SK-N-SH (cell line): ENCODE measurements at regions not wholly inside any gene's neighbourhood (a gene's known extent, or its start where the extent isn't known, plus 50 kb on each side); places are given as distances from the start of the nearest gene placed in this dataset.

Experiments used
- CTCF ChIA-PET: fragments of 300-600, 350-600 bp; formaldehyde crosslinking; extraction: SDS; loops from one replicate; lab custom pipeline; 2021; lab: Yijun Ruan, JAX
- POLR2A ChIA-PET: fragments of 350-600 bp; sonication (Branson Sonifier 250); formaldehyde crosslinking; extraction: SDS; loops from one replicate; lab custom pipeline; 2020; ENCODE audit warnings: antibody characterized with exemption, inconsistent platforms; lab: Yijun Ruan, JAX
- DNase-seq: peaks from one replicate; pipeline ENCODE4 v3.0.0; 2012
- H2AFZ ChIP-seq: fragments of 200-600 bp; sonication (generic); 2 replicates; pipeline ENCODE4 v1.8.1; 2016; ENCODE audit warnings: antibody characterized with exemption, mild to moderate bottlenecking, low read depth
- H3F3A ChIP-seq: fragments of 200-600 bp; sonication (generic); replicated peaks from 2 replicates; pipeline ENCODE3; 2016; ENCODE audit warnings: antibody characterized with exemption, mild to moderate bottlenecking; ENCODE audit not compliant: insufficient read depth
- H3K27ac ChIP-seq, 2 experiments: fragments of 200-500 bp in 1 of 2; fragments of 200-600 bp in 1 of 2; sonication (Bioruptor generic) in 1 of 2; sonication (generic), shearing (Covaris generic) in 1 of 2; 2 replicates each; pipeline versions ENCODE4 v1.5.1 to v1.6.1; 2014 to 2016; ENCODE audit warnings: low read depth in 2 of 2, inconsistent platforms in 1 of 2, low read length in 1 of 2, mild to moderate bottlenecking in 1 of 2, mixed read lengths in 1 of 2
- H3K27me3 ChIP-seq: fragments of 200-600 bp; sonication (generic), shearing (Covaris generic); 2 replicates; pipeline ENCODE4 v1.6.1; 2016; ENCODE audit warnings: mixed run types; ENCODE audit not compliant: insufficient read depth
- H3K36me3 ChIP-seq, 2 experiments: fragments of 200-500 bp in 1 of 2; fragments of 200-600 bp in 1 of 2; sonication (Bioruptor generic) in 1 of 2; sonication (generic) in 1 of 2; replicated peaks in 1 of 2; 2 replicates each; pipeline versions ENCODE3 to v1.5.1; 2014 to 2016; ENCODE audit warnings: low read length in 1 of 2, mild to moderate bottlenecking in 1 of 2; ENCODE audit not compliant: insufficient read depth in 2 of 2, control insufficient read depth in 1 of 2
- H3K4me1 ChIP-seq, 2 experiments: fragments of 200-500 bp in 1 of 2; fragments of 200-600 bp in 1 of 2; sonication (Bioruptor generic) in 1 of 2; sonication (generic), shearing (Covaris generic) in 1 of 2; 2 replicates each; pipeline versions ENCODE4 v1.5.1 to v1.6.1; 2014 to 2016; ENCODE audit warnings: low read depth in 1 of 2, low read length in 1 of 2, mixed run types in 1 of 2; ENCODE audit not compliant: insufficient read depth in 2 of 2, control insufficient read depth in 1 of 2
- H3K4me2 ChIP-seq: fragments of 200-600 bp; sonication (generic), shearing (Covaris generic); 2 replicates; pipeline ENCODE4 v1.6.1; 2017; ENCODE audit warnings: mixed run types
- H3K4me3 ChIP-seq, 2 experiments: fragments of 200-500 bp in 1 of 2; fragments of 200-600 bp in 1 of 2; sonication (Bioruptor generic) in 1 of 2; sonication (generic), shearing (Covaris generic) in 1 of 2; 2 replicates each; pipeline versions ENCODE4 v1.5.1 to v1.8.1; 2014 to 2016; ENCODE audit warnings: low read depth in 2 of 2, inconsistent platforms in 1 of 2, low read length in 1 of 2, mild to moderate bottlenecking in 1 of 2, mixed read lengths in 1 of 2, moderate library complexity in 1 of 2
- H3K79me2 ChIP-seq: fragments of 200-600 bp; sonication (generic); 2 replicates; pipeline ENCODE4 v1.8.1; 2017; ENCODE audit warnings: mild to moderate bottlenecking; ENCODE audit not compliant: insufficient read depth
- H3K9ac ChIP-seq: fragments of 200-600 bp; sonication (generic); 2 replicates; pipeline ENCODE4 v1.6.1; 2017; ENCODE audit warnings: mixed run types
- H3K9me2 ChIP-seq: fragments of 200-600 bp; sonication (generic); 2 replicates; pipeline ENCODE4 v1.6.1; 2017; ENCODE audit warnings: mixed run types
- H3K9me3 ChIP-seq: fragments of 200-600 bp; sonication (generic); 2 replicates; pipeline ENCODE4 v1.6.1; 2017; ENCODE audit warnings: mixed run types, mild to moderate bottlenecking, moderate library complexity
- H4K20me1 ChIP-seq: fragments of 200-600 bp; sonication (generic); 2 replicates; pipeline ENCODE4 v1.6.1; 2017; ENCODE audit warnings: mild to moderate bottlenecking, mixed run types; ENCODE audit not compliant: insufficient read depth
- ELF1 ChIP-seq: IDR thresholded peaks from 2 replicates; pipeline ENCODE4 v1.4.0; 2012
- EP300 ChIP-seq, 2 experiments: IDR thresholded peaks; 2 replicates each; pipeline versions ENCODE4 v1.4.0 to v1.6.1; 2012; ENCODE audit warnings: borderline replicate concordance in 1 of 2, low read depth in 1 of 2, low read length in 1 of 2
- EZH2phosphoT487 ChIP-seq: fragments of 200-600 bp; sonication (generic); IDR thresholded peaks from 2 replicates; pipeline ENCODE4 v1.6.1; 2017; ENCODE audit warnings: low read depth, mixed run types, mild to moderate bottlenecking, antibody characterized with exemption, moderate library complexity, borderline replicate concordance
- FOSL2 ChIP-seq: IDR thresholded peaks from 2 replicates; pipeline ENCODE4 v1.4.0; 2012; ENCODE audit warnings: low read depth, mild to moderate bottlenecking, moderate library complexity, borderline replicate concordance
- FOXJ3 ChIP-seq: sonication (generic); formaldehyde crosslinking; IDR thresholded peaks from 2 replicates; pipeline ENCODE4 v1.5.1; 2020; ENCODE audit warnings: mild to moderate bottlenecking, missing genetic modification reagents
- GABPA ChIP-seq: IDR thresholded peaks from 2 replicates; pipeline ENCODE4 v1.4.0; 2012; ENCODE audit warnings: low read depth, mild to moderate bottlenecking
- GATA2 ChIP-seq: sonication (generic); formaldehyde crosslinking; IDR thresholded peaks from 2 replicates; pipeline ENCODE4 v1.5.0; 2020; ENCODE audit warnings: mild to moderate bottlenecking, missing genetic modification reagents
- JUND ChIP-seq: IDR thresholded peaks from 2 replicates; pipeline ENCODE4 v1.4.0; 2012
- MEF2A ChIP-seq: IDR thresholded peaks from 2 replicates; pipeline ENCODE4 v1.4.0; 2012; ENCODE audit warnings: low read depth, borderline replicate concordance
- NFIC ChIP-seq: IDR thresholded peaks from 2 replicates; pipeline ENCODE4 v1.4.0; 2012; ENCODE audit warnings: borderline replicate concordance
- NRF1 ChIP-seq: IDR thresholded peaks from 2 replicates; pipeline ENCODE4 v1.6.1; 2012; ENCODE audit warnings: low read depth, mild to moderate bottlenecking, low read length
- RAD21 ChIP-seq: IDR thresholded peaks from 2 replicates; pipeline ENCODE4 v1.6.1; 2012; ENCODE audit warnings: mild to moderate bottlenecking, low read length
- RCOR1 ChIP-seq: fragments of 150-350 bp; IDR thresholded peaks from 2 replicates; pipeline ENCODE4 v1.6.1; 2017; ENCODE audit warnings: antibody characterized with exemption, low read length
- RFX5 ChIP-seq: IDR thresholded peaks from 2 replicates; pipeline ENCODE4 v1.6.1; 2012; ENCODE audit warnings: mild to moderate bottlenecking, improper control_type of control experiment, low read length
- TAF1 ChIP-seq: IDR thresholded peaks from 2 replicates; pipeline ENCODE4 v1.6.1; 2012; ENCODE audit warnings: low read depth, mild to moderate bottlenecking, low read length, moderate library complexity, borderline replicate concordance
- TCF12 ChIP-seq: IDR thresholded peaks from 2 replicates; pipeline ENCODE4 v1.4.0; 2012
- YY1 ChIP-seq: IDR thresholded peaks from 2 replicates; pipeline ENCODE4 v1.4.0; 2012; ENCODE audit warnings: low read depth, mild to moderate bottlenecking
- WGBS: methylation state at CpG from one replicate; pipeline ENCODE4 v1.1.6; 2017; ENCODE audit warnings: low lambda C conversion rate; 5-methylcytosine and 5-hydroxymethylcytosine counted together
- TF ChIP-seq, protein P1 (sequence below): IDR thresholded peaks from 2 replicates; pipeline ENCODE4 v1.4.0; 2012; ENCODE audit warnings: low read depth
- TF ChIP-seq, protein P2 (sequence below): IDR thresholded peaks from 2 replicates; pipeline ENCODE4 v1.6.1; 2012; ENCODE audit warnings: mild to moderate bottlenecking, low read depth, low read length, moderate library complexity
- TF ChIP-seq, protein P3 (sequence below): IDR thresholded peaks from 2 replicates; pipeline ENCODE4 v1.4.0; 2012; ENCODE audit warnings: low read depth, borderline replicate concordance
- TF ChIP-seq, protein P4 (sequence below): IDR thresholded peaks from 2 replicates; pipeline ENCODE4 v1.4.0; 2012; ENCODE audit warnings: low read depth, borderline replicate concordance

DNA sequence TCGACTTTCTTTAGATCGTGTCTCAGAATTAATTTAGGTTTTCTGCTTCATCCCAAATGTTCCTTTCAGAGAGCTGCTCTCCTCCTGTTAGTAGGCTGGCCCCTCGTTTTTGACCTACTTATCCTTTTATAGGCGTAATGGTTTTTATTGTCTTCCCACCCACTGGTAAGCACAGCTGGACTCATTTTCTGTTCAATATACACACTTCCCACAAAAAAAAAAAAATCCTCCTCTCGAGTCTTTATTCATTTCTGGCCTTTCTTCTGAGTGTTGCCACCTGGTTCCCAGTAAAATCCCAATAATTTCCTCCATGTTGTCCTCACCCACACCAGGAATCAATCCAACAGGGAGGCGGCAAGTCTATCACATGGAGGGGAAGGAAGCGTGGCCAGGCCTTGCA lies 970.2 kb upstream of the CELF2 start:
- H3K27me3 ChIP-seq: no peaks in the 10 kb centered on the region
- H3K79me2 ChIP-seq: no peaks in the 10 kb centered on the region
- H2AFZ ChIP-seq: no peak overlapping the region
- no peak overlapping the region for H3K9ac ChIP-seq
- no peaks in the 10 kb centered on the region for H3K36me3 ChIP-seq
- TF ChIP-seq, protein P1, sequence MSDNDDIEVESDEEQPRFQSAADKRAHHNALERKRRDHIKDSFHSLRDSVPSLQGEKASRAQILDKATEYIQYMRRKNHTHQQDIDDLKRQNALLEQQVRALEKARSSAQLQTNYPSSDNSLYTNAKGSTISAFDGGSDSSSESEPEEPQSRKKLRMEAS: no peak
- TF ChIP-seq NFIC (no peak), JUND (no peak), RCOR1 (no peak), MEF2A (no peak), YY1 (no peak), NRF1 (no peak)
- TF ChIP-seq, protein P2, sequence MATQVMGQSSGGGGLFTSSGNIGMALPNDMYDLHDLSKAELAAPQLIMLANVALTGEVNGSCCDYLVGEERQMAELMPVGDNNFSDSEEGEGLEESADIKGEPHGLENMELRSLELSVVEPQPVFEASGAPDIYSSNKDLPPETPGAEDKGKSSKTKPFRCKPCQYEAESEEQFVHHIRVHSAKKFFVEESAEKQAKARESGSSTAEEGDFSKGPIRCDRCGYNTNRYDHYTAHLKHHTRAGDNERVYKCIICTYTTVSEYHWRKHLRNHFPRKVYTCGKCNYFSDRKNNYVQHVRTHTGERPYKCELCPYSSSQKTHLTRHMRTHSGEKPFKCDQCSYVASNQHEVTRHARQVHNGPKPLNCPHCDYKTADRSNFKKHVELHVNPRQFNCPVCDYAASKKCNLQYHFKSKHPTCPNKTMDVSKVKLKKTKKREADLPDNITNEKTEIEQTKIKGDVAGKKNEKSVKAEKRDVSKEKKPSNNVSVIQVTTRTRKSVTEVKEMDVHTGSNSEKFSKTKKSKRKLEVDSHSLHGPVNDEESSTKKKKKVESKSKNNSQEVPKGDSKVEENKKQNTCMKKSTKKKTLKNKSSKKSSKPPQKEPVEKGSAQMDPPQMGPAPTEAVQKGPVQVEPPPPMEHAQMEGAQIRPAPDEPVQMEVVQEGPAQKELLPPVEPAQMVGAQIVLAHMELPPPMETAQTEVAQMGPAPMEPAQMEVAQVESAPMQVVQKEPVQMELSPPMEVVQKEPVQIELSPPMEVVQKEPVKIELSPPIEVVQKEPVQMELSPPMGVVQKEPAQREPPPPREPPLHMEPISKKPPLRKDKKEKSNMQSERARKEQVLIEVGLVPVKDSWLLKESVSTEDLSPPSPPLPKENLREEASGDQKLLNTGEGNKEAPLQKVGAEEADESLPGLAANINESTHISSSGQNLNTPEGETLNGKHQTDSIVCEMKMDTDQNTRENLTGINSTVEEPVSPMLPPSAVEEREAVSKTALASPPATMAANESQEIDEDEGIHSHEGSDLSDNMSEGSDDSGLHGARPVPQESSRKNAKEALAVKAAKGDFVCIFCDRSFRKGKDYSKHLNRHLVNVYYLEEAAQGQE: no peak
- TF ChIP-seq, protein P3, sequence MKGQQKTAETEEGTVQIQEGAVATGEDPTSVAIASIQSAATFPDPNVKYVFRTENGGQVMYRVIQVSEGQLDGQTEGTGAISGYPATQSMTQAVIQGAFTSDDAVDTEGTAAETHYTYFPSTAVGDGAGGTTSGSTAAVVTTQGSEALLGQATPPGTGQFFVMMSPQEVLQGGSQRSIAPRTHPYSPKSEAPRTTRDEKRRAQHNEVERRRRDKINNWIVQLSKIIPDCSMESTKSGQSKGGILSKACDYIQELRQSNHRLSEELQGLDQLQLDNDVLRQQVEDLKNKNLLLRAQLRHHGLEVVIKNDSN: no peak
- TF ChIP-seq, protein P4, sequence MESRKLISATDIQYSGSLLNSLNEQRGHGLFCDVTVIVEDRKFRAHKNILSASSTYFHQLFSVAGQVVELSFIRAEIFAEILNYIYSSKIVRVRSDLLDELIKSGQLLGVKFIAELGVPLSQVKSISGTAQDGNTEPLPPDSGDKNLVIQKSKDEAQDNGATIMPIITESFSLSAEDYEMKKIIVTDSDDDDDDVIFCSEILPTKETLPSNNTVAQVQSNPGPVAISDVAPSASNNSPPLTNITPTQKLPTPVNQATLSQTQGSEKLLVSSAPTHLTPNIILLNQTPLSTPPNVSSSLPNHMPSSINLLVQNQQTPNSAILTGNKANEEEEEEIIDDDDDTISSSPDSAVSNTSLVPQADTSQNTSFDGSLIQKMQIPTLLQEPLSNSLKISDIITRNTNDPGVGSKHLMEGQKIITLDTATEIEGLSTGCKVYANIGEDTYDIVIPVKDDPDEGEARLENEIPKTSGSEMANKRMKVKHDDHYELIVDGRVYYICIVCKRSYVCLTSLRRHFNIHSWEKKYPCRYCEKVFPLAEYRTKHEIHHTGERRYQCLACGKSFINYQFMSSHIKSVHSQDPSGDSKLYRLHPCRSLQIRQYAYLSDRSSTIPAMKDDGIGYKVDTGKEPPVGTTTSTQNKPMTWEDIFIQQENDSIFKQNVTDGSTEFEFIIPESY: no peak
- CTCF ChIA-PET: no interaction called here
- no peak overlapping the region for H3K4me2 ChIP-seq
- no peak for DNase-seq
- H3K4me3 ChIP-seq: no peak overlapping the region
- no peaks in the 10 kb centered on the region for H3K4me1 ChIP-seq
- WGBS: 23% methylated on average over 7 of the region's 7 CpGs
- no peaks in the 10 kb centered on the region for H3F3A ChIP-seq
- H3K27ac ChIP-seq: no peak overlapping the region
- H3K9me2 ChIP-seq: no peaks in the 10 kb centered on the region
- H4K20me1 ChIP-seq: no peaks in the 10 kb centered on the region
- POLR2A ChIA-PET: no interaction called here
- no peaks in the 10 kb centered on the region for H3K9me3 ChIP-seq

DNA sequence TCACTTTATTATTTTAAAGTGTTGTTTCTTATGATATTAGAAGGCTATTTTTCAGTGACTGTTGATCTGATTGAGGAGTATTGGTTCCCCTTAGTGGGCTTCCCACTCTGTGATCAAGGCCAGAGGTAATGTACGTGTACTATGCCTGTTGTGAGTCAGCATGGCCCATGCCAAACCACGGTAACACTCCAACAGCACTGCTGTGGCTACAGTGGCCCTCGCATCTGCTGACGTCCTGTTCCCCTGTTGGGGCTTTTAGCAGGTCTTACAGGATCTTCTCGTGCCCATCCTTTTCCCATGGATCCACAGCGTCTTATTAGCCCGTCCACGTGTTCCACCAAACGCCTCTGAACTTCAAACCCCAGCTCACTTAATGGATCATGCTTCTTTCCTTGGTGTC lies 964.6 kb upstream of the CELF2 start:
- POLR2A ChIA-PET: no interaction called here
- TF ChIP-seq NRF1 (no peak), FOSL2 (no peak), NFIC (no peak), TCF12 (no peak), JUND (no peak), EZH2phosphoT487 (no peak), GATA2 (no peak), EP300 (IDR thresholded peaks at IDR 0.05; ENCODE audit: borderline replicate concordance in 1 of 2, low read depth in 1 of 2, low read length in 1 of 2) (no peak), RCOR1 (no peak), FOXJ3 (no peak), MEF2A (no peak), RFX5 (no peak), GABPA (no peak), ELF1 (no peak), RAD21 (no peak), TAF1 (no peak)
- TF ChIP-seq, protein P4: no peak

More for the DNA sequence above, 964.6 kb upstream of the CELF2 start:
- no peaks in the 10 kb centered on the region for H3K79me2 ChIP-seq
- WGBS: 26% methylated on average over 9 of the region's 9 CpGs
- CTCF ChIA-PET: no interaction called here
- no peaks in the 10 kb centered on the region for H3K4me1 ChIP-seq
- no peaks in the 10 kb centered on the region for H3K27me3 ChIP-seq
- H4K20me1 ChIP-seq: no peaks in the 10 kb centered on the region
- no peak overlapping the region for H3K9ac ChIP-seq
- H3F3A ChIP-seq: no peaks in the 10 kb centered on the region
- no peaks in the 10 kb centered on the region for H3K9me3 ChIP-seq
- H3K27ac ChIP-seq: no peak overlapping the region
- no peaks in the 10 kb centered on the region for H3K9me2 ChIP-seq
- no peak overlapping the region for H3K4me3 ChIP-seq
- H2AFZ ChIP-seq: no peak overlapping the region
- no peak overlapping the region for H3K4me2 ChIP-seq
- H3K36me3 ChIP-seq: no peaks in the 10 kb centered on the region
- no peak for DNase-seq
